HG03095 (cell line): ENCODE measurements at regions not wholly inside any gene's neighbourhood (a gene's known extent, or its start where the extent isn't known, plus 50 kb on each side); places are given as distances from the start of the nearest gene placed in this dataset.
"Not testable (repeated sequence)": the region's sequence is repeated elsewhere in the genome, so short reads cannot be mapped to it uniquely, and the experiment has no call there.

Experiments used
- ATAC-seq: cut with Tn5 transposase; IDR thresholded peaks from one replicate; pipeline ENCODE4 v1.9.1; 2021; ENCODE audit warnings: moderate library complexity; ENCODE audit not compliant: unreplicated experiment

GRCh38 chr1:41994195-41994894 lies 75.6 kb upstream of the HIVEP3 start:
- no peak for ATAC-seq

GRCh38 chr1:41983451-41983850 lies 64.7 kb upstream of the HIVEP3 start:
- ATAC-seq: no peak

GRCh38 chr1:41981796-41982195 lies 63.1 kb upstream of the HIVEP3 start:
- no peak for ATAC-seq

GRCh38 chr1:41980827-41981653 lies 62.3 kb upstream of the HIVEP3 start:
- ATAC-seq: no peak

GRCh38 chr1:41978986-41979385 lies 60.3 kb upstream of the HIVEP3 start:
- ATAC-seq: no peak

GRCh38 chr1:41977326-41977725 lies 58.6 kb upstream of the HIVEP3 start:
- no peak for ATAC-seq

GRCh38 chr1:41976671-41977070 lies 57.9 kb upstream of the HIVEP3 start:
- no peak for ATAC-seq

GRCh38 chr1:41975850-41976569 lies 57.3 kb upstream of the HIVEP3 start:
- no peak for ATAC-seq

GRCh38 chr1:41975121-41975520 lies 56.4 kb upstream of the HIVEP3 start:
- no peak for ATAC-seq

GRCh38 chr1:41968557-41968956 lies 49.8 kb upstream of the HIVEP3 start:
- ATAC-seq: not testable (repeated sequence)
